ENCODE measurements at regions not wholly inside any gene's neighbourhood (a gene's known extent, or its start where the extent isn't known, plus 50 kb on each side); places are given as distances from the start of the nearest gene placed in this dataset.
"Not testable (repeated sequence)": the region's sequence is repeated elsewhere in the genome, so short reads cannot be mapped to it uniquely, and the experiment has no call there.

DNA sequence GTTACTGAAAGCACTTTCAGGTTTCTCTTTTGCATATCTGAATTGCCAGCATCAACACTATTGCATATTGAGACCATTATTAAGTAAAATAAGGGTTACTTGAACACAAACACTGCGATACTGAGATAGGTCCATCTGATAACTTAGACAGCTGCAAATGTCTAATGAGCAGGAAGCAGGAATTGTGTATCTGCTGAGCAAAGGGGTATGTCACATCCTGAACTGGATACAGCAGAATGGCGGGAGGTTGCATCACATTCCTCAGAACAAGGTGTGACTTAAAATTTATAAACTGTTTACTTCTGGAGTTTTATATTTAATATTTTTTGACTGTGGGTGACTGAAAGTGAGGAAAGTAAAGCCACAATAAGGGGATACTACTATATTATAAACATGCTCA is 142.4 kb downstream of the POTEH start:
- TF ChIP-seq, protein P1, sequence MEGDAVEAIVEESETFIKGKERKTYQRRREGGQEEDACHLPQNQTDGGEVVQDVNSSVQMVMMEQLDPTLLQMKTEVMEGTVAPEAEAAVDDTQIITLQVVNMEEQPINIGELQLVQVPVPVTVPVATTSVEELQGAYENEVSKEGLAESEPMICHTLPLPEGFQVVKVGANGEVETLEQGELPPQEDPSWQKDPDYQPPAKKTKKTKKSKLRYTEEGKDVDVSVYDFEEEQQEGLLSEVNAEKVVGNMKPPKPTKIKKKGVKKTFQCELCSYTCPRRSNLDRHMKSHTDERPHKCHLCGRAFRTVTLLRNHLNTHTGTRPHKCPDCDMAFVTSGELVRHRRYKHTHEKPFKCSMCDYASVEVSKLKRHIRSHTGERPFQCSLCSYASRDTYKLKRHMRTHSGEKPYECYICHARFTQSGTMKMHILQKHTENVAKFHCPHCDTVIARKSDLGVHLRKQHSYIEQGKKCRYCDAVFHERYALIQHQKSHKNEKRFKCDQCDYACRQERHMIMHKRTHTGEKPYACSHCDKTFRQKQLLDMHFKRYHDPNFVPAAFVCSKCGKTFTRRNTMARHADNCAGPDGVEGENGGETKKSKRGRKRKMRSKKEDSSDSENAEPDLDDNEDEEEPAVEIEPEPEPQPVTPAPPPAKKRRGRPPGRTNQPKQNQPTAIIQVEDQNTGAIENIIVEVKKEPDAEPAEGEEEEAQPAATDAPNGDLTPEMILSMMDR (IDR thresholded peaks at IDR 0.05 in 8 of 11, conservative IDR thresholded peaks at IDR 0.05 in 3 of 11) = not testable (repeated sequence)
- not testable (repeated sequence) for TF ChIP-seq POLR2A (IDR thresholded peaks at IDR 0.05)
